ENCODE measurements at regions not wholly inside any gene's neighbourhood (a gene's known extent, or its start where the extent isn't known, plus 50 kb on each side); places are given as distances from the start of the nearest gene placed in this dataset.

DNA sequence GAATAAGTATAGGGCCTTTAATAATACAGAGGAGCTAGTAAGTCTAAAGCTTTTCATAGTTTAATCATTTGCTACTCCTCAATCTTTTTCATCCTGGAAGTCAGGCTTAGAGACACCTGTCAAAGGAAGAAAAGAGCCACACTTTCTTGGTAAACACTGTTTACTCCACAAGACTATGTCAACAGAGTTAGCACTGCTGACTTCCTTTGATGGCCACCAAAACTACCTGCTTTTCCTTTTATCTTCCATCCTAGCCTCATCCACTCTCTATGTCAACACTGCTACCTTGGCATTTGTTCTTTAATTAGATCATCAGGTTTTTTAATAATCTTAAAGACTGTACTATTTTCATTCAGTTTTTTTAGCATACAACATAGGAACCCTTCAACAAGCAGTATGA, 106.2 kb downstream of the ELAPOR2 start:
- no peak for DNase-seq
- TF ChIP-seq EP300 (IDR thresholded peaks at IDR 0.05) (no peak), POLR2AphosphoS5 (IDR thresholded peaks at IDR 0.05) (no peak), POLR2A (IDR thresholded peaks at IDR 0.05) (no peak)
- TF ChIP-seq, protein P1, sequence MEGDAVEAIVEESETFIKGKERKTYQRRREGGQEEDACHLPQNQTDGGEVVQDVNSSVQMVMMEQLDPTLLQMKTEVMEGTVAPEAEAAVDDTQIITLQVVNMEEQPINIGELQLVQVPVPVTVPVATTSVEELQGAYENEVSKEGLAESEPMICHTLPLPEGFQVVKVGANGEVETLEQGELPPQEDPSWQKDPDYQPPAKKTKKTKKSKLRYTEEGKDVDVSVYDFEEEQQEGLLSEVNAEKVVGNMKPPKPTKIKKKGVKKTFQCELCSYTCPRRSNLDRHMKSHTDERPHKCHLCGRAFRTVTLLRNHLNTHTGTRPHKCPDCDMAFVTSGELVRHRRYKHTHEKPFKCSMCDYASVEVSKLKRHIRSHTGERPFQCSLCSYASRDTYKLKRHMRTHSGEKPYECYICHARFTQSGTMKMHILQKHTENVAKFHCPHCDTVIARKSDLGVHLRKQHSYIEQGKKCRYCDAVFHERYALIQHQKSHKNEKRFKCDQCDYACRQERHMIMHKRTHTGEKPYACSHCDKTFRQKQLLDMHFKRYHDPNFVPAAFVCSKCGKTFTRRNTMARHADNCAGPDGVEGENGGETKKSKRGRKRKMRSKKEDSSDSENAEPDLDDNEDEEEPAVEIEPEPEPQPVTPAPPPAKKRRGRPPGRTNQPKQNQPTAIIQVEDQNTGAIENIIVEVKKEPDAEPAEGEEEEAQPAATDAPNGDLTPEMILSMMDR (IDR thresholded peaks at IDR 0.05): no peak
- H3K27ac ChIP-seq: no peak overlapping the region

GRCh38 chr7:86951895-86952294, 107.6 kb downstream of the ELAPOR2 start:
- no peak for DNase-seq
- Histone ChIP-seq H3K36me3 (no peaks in the 10 kb centered on the region), H3K9me3 (no peaks in the 10 kb centered on the region), H3K4me1 (peaks cover 0 to 6% (median 3%) of the 10 kb centered on the region in 4 donors), H3K4me3 (no peak overlapping the region), H3K27me3 (no peaks in the 10 kb centered on the region), H3K27ac (no peak overlapping the region)
- TF ChIP-seq EP300 (IDR thresholded peaks at IDR 0.05) (no peak), POLR2A (IDR thresholded peaks at IDR 0.05) (no peak), POLR2AphosphoS5 (IDR thresholded peaks at IDR 0.05) (no peak)
- TF ChIP-seq, protein P1 (IDR thresholded peaks at IDR 0.05): no peak
- intact Hi-C loops (cut with DNase I; ENCODE audit: low total_unique reads): no loop called here

More for the DNA sequence above, 106.2 kb downstream of the ELAPOR2 start:
- Histone ChIP-seq H3K9me3 (no peaks in the 10 kb centered on the region), H3K4me1 (peaks cover 0 to 6% (median 3%) of the 10 kb centered on the region in 4 donors), H3K27me3 (no peaks in the 10 kb centered on the region), H3K4me3 (no peak overlapping the region), H3K36me3 (no peaks in the 10 kb centered on the region)
- intact Hi-C loops (cut with DNase I; ENCODE audit: low total_unique reads): no loop called here

- intact Hi-C loops (cut with DNase I; ENCODE audit: low total_unique reads): no loop called here
- Histone ChIP-seq H3K27me3 (no peaks in the 10 kb centered on the region), H3K27ac (no peak overlapping the region), H3K9me3 (no peaks in the 10 kb centered on the region), H3K4me1 (peaks cover 0 to 6% (median 3%) of the 10 kb centered on the region in 4 donors), H3K36me3 (no peaks in the 10 kb centered on the region), H3K4me3 (no peak overlapping the region)
- DNase-seq: no peak
- TF ChIP-seq, protein P1 (IDR thresholded peaks at IDR 0.05): no peak
- TF ChIP-seq POLR2AphosphoS5 (IDR thresholded peaks at IDR 0.05): no peak
- no peak for TF ChIP-seq POLR2A (IDR thresholded peaks at IDR 0.05)
- no peak for TF ChIP-seq EP300 (IDR thresholded peaks at IDR 0.05)
- 95 to 97% (median 96%) methylated on average over 1 of the region's 1 CpG for WGBS, 5 donors
Measured at GRCh38 chr7:86950944-86951343, 108.5 kb downstream of the ELAPOR2 start.

DNA sequence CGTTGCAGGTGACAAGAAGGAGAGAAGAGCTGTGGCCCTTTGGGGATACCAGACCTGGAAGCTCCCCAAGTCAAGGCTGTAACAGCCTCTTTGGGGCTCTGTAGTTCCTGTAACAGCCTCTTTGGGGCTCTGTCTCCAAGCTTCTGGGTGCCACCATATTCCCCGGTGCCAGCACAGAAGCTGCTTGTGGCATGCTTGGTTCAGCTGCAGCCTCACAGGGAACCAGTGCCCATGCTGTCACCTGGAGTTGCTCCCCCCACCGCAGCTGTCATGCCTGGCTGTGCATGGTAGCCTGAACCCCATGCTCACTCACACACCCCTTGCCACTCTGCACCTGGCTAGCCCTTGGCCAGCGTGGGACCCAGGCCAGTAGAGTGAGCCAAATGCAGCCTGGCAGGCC, 109.1 kb downstream of the ELAPOR2 start:
- intact Hi-C loops (cut with DNase I; ENCODE audit: low total_unique reads): no loop called here
- DNase-seq: no peak
- H3K4me1 ChIP-seq: peaks cover 0 to 6% (median 3%) of the 10 kb centered on the region in 4 donors

More for the DNA sequence above, 109.1 kb downstream of the ELAPOR2 start:
- Histone ChIP-seq H3K36me3 (no peaks in the 10 kb centered on the region), H3K4me3 (no peak overlapping the region), H3K27ac (no peak overlapping the region), H3K9me3 (no peaks in the 10 kb centered on the region), H3K27me3 (no peaks in the 10 kb centered on the region)
- WGBS, 5 donors: 83 to 90% (median 87%) methylated on average over 2 to 4 of the region's 4 CpGs
- TF ChIP-seq, protein P1 (IDR thresholded peaks at IDR 0.05): no peak
- TF ChIP-seq EP300 (IDR thresholded peaks at IDR 0.05): no peak
- no peak for TF ChIP-seq POLR2A (IDR thresholded peaks at IDR 0.05)
- no peak for TF ChIP-seq POLR2AphosphoS5 (IDR thresholded peaks at IDR 0.05)

Measured in stomach (tissue), 8 donors.